ENCODE measurements at regions not wholly inside any gene's neighbourhood (a gene's known extent, or its start where the extent isn't known, plus 50 kb on each side); places are given as distances from the start of the nearest gene placed in this dataset.

DNA sequence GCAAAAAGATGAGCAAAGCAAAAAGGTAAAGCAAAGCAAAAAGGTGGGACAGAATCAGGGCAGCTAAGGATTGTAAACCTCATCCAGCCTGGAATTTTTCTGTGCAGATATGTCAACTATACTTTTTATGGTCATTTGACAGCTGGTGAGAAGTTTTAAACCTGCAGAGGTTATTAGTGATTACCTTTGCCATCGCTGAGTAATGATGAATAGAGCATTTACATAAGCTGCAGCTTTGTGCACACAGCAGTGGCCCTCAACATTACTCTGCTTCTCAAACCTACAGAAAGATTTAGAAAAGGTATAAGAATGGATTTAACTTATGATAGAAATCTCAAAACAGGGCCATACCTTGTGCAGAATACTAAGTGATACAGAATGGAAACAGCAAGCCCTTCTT is 54.5 kb upstream of the C4orf54 start:
- Histone ChIP-seq H3K79me2 (ENCODE audit: insufficient read depth, low read length) (no peaks in the 10 kb centered on the region), H3K4me2 (replicated peaks; ENCODE audit: extremely low read depth, low read length, poor library complexity, severe bottlenecking) (no peak overlapping the region), H3K9ac (ENCODE audit: insufficient read depth, low read length, poor library complexity, severe bottlenecking) (no peak overlapping the region), H3K27me3 (ENCODE audit: control insufficient read depth in 2 of 2, insufficient read depth in 2 of 2, low read length in 2 of 2) (no peaks in the 10 kb centered on the region), H4K20me1 (ENCODE audit: insufficient read depth, low read length) (no peaks in the 10 kb centered on the region), H3K4me3 (replicated peaks in 1 of 3; ENCODE audit: low read depth in 2 of 3, low read length in 3 of 3) (no peak overlapping the region), H3K27ac (ENCODE audit: low read depth in 1 of 2, low read length in 2 of 2) (no peak overlapping the region), H3K4me1 (ENCODE audit: control insufficient read depth in 1 of 2, insufficient read depth in 2 of 2, low read length in 2 of 2) (no peaks in the 10 kb centered on the region), H3K36me3 (replicated peaks in 1 of 2; ENCODE audit: control insufficient read depth in 1 of 2, insufficient read depth in 2 of 2, low read length in 2 of 2) (no peaks in the 10 kb centered on the region), H3K9me3 (replicated peaks in 1 of 2; ENCODE audit: control insufficient read depth in 1 of 2, insufficient read depth in 1 of 2, low read length in 2 of 2) (no peaks in the 10 kb centered on the region), H2AFZ (ENCODE audit: insufficient read depth, low read depth, low read length, poor library complexity, severe bottlenecking) (no peak overlapping the region)
- Mint-ChIP-seq H3K27ac (no peak overlapping the region), H3K27me3 (ENCODE audit: low read depth in 3 of 3) (peaks cover 0 to 5% (median 0%) of the 10 kb centered on the region in 3 donors), H3K4me3 (no peak overlapping the region), H3K9me3 (no peaks in the 10 kb centered on the region), H3K36me3 (no peaks in the 10 kb centered on the region), H3K4me1 (no peaks in the 10 kb centered on the region)
- WGBS (ENCODE audit: insufficient coverage), result no CpG with 5 or more reads among the region's 1 CpG
- TF ChIP-seq, protein P1, sequence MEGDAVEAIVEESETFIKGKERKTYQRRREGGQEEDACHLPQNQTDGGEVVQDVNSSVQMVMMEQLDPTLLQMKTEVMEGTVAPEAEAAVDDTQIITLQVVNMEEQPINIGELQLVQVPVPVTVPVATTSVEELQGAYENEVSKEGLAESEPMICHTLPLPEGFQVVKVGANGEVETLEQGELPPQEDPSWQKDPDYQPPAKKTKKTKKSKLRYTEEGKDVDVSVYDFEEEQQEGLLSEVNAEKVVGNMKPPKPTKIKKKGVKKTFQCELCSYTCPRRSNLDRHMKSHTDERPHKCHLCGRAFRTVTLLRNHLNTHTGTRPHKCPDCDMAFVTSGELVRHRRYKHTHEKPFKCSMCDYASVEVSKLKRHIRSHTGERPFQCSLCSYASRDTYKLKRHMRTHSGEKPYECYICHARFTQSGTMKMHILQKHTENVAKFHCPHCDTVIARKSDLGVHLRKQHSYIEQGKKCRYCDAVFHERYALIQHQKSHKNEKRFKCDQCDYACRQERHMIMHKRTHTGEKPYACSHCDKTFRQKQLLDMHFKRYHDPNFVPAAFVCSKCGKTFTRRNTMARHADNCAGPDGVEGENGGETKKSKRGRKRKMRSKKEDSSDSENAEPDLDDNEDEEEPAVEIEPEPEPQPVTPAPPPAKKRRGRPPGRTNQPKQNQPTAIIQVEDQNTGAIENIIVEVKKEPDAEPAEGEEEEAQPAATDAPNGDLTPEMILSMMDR (IDR thresholded peaks at IDR 0.05), result no peak
- intact Hi-C loops (cut with micrococcal nuclease), result no loop called here
- DNase-seq, result no peak

DNA sequence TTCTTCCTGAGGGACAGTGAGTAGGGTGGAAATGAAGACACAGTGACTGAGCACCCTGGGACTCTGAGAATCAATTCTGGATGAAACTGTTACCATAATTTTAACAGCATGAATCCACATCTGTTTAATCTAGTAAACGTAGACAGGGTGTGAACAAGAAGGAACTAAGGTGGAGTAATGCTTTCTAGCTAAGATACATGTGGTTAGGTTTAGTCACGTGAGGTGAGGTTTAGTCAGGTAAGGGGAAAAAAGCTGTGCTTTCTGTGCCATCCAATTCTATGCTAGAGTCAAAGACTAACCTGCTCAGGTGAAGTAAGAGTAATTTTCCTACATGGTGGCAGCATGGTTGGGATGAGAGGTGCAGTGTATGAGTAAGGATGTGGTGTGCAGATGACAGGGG is 54.0 kb upstream of the C4orf54 start:
- no peak overlapping the region for H3K4me3 Mint-ChIP-seq
- Histone ChIP-seq H3K4me2 (replicated peaks; ENCODE audit: extremely low read depth, low read length, poor library complexity, severe bottlenecking) (no peak overlapping the region), H3K9ac (ENCODE audit: insufficient read depth, low read length, poor library complexity, severe bottlenecking) (no peak overlapping the region), H2AFZ (ENCODE audit: insufficient read depth, low read depth, low read length, poor library complexity, severe bottlenecking) (no peak overlapping the region), H3K27me3 (ENCODE audit: control insufficient read depth in 2 of 2, insufficient read depth in 2 of 2, low read length in 2 of 2) (no peaks in the 10 kb centered on the region), H3K4me3 (replicated peaks in 1 of 3; ENCODE audit: low read depth in 2 of 3, low read length in 3 of 3) (no peak overlapping the region), H3K9me3 (replicated peaks in 1 of 2; ENCODE audit: control insufficient read depth in 1 of 2, insufficient read depth in 1 of 2, low read length in 2 of 2) (no peaks in the 10 kb centered on the region), H4K20me1 (ENCODE audit: insufficient read depth, low read length) (no peaks in the 10 kb centered on the region), H3K4me1 (ENCODE audit: control insufficient read depth in 1 of 2, insufficient read depth in 2 of 2, low read length in 2 of 2) (no peaks in the 10 kb centered on the region), H3K79me2 (ENCODE audit: insufficient read depth, low read length) (no peaks in the 10 kb centered on the region), H3K36me3 (replicated peaks in 1 of 2; ENCODE audit: control insufficient read depth in 1 of 2, insufficient read depth in 2 of 2, low read length in 2 of 2) (no peaks in the 10 kb centered on the region), H3K27ac (ENCODE audit: low read depth in 1 of 2, low read length in 2 of 2) (no peak overlapping the region)
- no peaks in the 10 kb centered on the region for H3K36me3 Mint-ChIP-seq
- DNase-seq, result no peak
- H3K4me1 Mint-ChIP-seq, result no peaks in the 10 kb centered on the region
- no peaks in the 10 kb centered on the region for H3K9me3 Mint-ChIP-seq
- 82% methylated on average over 1 of the region's 2 CpGs for WGBS (ENCODE audit: insufficient coverage)
- intact Hi-C loops (cut with micrococcal nuclease), result no loop called here
- no peak overlapping the region for H3K27ac Mint-ChIP-seq
- TF ChIP-seq, protein P1 (IDR thresholded peaks at IDR 0.05), result no peak
- H3K27me3 Mint-ChIP-seq (ENCODE audit: low read depth in 3 of 3), result peaks cover 0 to 5% (median 0%) of the 10 kb centered on the region in 3 donors

Measured in CD14-positive monocyte (primary cell).